GM19035 (cell line): ENCODE measurements at regions not wholly inside any gene's neighbourhood (a gene's known extent, or its start where the extent isn't known, plus 50 kb on each side); places are given as distances from the start of the nearest gene placed in this dataset.

Source experiments
- ATAC-seq: cut with Tn5 transposase; IDR thresholded peaks from one replicate; pipeline ENCODE4 v1.9.1; 2021; ENCODE audit not compliant: unreplicated experiment

DNA sequence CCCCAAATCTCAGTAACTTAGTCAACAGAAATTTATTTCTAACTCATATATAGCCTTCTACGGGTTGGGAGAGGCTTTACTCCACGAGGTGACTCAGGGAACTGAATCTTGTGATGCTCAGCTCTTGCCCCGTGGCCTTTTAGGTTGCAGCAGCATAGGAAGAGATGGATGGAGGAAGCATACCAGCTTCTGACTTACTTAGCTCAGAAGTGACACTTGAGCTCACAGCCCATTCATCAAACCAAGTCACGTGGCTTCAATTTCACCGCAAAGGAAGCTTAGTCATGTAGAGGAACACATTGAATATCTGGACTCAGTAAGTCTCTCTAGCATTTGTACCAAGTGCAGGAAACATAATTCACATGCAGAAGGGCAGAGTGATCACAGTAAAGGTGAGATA, 124.1 kb upstream of the KCNN2 start:
- no peak for ATAC-seq

DNA sequence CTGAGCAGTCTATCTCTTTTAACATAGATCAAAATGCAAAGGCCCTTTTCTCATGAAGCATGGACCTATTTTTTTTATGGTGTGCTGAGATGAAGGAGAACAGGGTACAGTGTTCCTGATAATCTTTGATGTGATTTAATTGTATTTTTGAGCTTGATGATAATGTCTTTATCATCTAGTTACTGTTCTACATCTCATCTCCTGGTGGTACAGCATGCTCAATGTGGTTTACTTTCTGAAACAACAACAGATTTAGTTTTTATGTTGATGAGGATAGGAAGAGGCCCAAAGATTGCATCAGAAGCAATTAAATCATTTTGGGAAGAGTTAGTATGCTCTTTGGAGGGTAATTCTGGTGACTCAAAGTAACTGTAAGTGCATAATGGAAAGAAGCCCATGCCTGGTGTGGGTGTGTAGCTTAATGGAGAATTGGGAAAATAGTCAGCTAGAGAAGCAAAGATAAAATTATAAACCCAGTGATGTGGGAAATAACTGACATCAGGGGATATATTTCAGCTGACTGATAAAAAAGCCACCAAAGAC, 123.0 kb upstream of the KCNN2 start:
- no peak for ATAC-seq

DNA sequence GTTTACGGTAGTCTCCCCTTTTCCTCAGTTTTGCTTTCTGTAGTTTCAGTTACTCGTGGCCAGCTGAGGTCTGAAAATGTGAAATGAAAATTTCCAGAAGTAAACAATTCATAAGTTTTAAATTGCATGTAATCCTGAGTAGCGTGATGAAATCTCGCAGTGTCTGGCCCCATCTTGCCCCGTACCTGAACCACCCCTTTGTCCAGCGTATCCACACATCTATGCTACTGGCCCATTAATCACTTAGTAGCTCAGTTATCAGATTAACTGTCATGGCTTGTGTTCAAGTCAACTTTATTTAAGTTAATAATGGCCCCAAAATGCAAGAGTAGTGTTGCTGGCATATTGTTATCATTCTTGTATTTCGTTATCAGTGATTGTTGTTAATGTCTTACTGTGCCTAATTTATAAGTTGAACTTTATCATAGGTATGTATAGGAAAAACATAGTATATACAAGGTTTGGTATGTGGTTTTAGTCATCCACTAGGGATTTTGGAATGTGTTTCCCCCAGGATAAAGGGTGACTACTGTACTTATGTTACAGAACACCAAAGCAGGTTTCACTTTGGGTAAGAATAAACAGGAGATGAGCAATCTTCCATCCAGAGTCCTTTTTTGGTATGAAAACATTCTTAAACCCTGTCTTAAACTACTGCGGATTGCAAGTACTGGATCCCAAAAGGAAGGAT, 118.4 kb upstream of the KCNN2 start:
- ATAC-seq = no peak

DNA sequence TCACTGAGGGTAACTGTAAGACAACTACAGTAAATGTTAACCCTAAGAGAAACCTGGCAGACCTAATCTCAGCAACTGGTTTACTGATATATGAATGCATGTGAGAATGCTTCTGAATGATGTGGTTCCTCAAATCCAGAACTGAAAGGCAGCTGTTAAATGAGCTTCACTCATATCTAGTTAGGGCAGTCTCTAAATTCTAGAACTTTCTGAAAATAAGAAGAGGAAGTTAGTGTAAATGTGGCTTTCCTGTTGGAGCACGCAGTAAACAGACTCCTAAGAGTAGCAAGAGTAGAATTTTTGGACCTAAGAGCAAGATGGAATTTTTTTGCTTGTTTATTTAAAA, 117.9 kb upstream of the KCNN2 start:
- ATAC-seq = no peak

DNA sequence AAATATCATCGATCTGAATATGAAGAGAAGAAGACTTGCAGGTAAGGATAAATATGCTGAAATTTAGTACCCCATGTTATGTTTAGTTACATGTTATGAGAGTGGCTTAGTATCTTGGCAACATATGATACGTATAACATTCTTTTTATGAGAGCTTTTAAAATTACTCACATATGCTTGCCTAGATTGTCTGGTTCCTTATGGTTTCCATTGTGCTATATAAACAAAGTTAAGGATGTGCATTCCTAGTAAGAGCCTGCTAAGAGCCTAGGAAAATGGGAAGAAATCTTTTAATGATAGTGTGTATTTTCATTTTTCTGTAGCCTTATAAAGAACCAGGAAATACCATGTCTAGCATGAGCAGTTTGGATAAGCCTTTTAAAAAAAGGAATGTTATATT, 112.0 kb upstream of the KCNN2 start:
- no peak for ATAC-seq

DNA sequence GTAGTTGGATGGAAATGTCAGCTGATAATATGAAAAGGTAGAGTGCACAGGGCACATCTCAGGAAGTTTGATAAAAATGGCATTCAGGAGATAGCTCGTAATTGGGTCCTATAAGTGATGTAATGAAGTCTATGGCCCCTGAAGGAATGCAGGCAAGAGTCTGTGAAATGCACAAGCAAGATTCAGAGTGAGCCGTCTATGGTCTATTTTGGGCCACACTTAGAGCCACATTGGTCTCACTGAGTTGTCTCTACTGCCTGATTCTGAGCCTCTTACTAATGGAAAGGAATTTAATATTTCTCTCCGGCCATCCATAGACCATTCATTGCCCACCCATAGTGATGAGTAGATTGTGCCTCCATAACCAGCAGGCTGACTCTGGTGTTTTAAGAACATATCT, 111.3 kb upstream of the KCNN2 start:
- ATAC-seq = no peak

DNA sequence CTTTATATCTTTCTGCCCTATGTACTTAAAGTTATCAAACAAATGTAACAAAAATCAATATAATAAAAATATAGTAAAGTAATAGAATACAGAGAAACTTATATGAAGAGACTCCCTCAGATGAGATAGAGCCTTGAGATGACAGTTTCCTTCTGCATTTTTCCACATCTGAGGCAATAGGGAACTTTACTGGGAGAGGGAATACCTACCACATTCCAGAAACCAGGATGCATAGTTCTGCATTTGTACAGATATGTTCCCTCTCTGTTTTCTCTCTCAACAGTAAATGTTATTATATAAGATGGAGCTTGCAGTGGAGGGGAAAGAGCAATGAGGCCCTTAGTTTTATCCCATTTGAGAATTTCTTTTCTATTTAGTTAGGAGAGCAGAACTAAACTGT, 109.6 kb upstream of the KCNN2 start:
- ATAC-seq = no peak

DNA sequence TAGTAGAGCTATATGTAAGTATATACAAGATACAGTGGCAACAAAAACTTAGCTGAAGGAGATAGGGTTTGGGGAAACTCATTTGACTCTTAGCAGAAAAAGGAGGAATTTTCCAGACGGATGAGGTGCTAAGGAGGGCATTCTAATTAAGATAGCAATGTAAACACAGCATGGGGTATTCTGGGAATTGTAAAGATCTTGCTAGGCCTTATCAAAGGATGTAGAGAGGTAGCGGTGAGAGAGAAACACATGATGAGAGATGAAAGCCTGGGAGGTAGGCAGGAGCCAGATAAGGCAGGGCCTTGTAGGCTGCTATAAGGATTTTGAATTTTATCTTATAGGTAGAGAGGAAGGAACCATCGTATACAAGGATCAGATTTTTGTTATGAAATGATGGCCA, 106.6 kb upstream of the KCNN2 start:
- ATAC-seq = no peak

DNA sequence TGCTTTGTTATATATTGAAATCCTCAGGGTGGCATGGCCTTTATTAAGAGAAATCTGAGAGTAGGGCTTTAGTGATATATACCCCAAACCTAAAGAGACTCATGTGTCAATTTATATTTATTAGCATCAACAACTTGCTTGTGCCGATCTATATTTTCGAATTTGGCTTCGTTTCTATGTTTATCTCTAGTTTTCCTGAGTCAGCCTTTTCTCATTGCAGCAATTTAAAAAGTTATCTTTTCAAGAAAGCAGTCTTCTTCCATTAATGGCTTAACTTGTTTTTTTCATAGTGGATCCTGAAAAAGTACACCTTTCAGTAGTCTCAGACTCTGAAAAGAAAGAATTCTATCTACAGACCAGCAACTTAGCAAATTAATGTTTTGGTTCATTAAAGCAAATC, 99.9 kb upstream of the KCNN2 start:
- no peak for ATAC-seq

DNA sequence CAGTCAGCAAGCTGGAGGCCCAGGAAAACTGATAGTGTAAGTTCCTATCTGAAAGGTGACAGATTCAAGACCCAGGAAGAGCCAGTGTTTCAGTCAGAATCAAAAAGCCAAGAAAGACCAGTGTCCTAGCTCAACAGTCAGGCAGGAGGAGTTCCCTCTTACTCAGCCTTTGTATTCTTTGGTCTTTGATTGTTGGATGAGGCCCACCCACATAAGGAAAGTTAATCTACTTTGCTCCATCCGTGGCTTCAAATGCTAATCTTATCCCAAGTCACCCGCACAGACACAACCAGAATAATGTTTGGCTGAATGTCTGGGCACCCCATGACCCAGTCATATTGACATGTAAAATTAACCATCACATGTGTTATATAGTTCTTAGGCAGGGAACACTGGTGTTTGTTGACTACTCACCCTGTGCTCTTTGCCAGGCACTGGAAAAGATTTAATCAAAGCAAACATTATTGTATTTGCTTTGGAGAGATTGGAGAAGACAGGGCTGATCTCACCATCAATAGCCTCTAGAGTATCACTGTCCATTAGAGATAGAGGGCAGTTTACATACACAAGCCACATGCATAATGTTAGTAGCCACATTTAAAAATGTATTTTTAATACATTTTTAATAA, 96.3 kb upstream of the KCNN2 start:
- no peak for ATAC-seq

DNA sequence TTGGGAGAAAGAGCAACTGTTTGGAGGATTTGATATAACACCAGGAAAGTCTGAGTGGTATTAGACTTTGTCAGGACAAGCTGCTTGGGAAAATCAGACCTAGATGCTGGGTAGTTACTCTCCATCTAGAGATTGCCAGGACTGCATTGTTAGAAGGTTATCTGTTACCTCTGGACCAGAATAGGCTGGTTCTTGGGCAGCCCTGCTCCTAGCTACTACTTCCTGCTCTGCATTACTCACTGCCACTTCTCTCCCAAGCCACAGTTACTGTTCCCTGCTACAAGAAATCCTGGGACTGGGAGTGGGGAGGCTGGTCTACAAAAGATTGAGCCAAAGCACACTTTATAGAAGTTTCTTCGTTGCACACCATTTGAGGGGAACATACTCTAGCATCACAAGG, 95.5 kb upstream of the KCNN2 start:
- ATAC-seq = no peak

DNA sequence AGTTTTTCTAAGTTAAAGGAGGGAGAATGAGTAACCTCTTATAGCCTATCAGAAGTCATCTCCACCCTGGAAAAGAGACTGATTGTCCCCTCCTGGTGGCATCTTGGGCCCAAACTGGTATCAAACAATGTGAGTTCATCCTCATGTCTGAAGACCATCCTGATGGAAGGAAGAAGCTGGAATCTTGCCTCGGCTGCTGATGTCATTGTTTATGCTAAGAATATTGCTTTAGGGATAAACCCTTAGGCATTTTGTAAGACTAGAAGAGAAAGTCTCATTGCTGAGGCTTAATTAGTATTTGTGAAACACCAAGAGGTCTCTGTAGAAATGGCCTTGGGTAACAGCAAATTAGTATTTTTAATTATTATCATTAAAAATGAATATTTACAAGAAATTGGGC, 65.7 kb upstream of the KCNN2 start:
- ATAC-seq = no peak

DNA sequence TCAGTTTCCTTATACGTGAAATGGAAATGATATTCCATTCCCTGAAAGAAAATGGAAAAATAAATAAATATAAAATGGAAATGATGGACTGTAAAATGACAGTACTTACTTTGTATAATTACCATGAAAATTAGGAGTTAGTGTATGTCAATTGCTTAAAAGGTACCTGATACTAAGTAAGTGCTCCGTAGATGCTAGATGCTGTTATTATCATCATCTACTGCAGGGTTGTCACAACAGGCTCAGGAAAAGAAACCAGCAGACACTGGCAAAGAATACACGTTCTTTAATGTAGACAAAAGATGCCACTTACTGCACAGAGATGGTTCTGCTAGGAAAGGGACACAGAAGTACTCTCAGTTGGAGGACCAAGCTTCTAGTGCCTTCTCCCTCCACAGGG, 64.0 kb upstream of the KCNN2 start:
- no peak for ATAC-seq

DNA sequence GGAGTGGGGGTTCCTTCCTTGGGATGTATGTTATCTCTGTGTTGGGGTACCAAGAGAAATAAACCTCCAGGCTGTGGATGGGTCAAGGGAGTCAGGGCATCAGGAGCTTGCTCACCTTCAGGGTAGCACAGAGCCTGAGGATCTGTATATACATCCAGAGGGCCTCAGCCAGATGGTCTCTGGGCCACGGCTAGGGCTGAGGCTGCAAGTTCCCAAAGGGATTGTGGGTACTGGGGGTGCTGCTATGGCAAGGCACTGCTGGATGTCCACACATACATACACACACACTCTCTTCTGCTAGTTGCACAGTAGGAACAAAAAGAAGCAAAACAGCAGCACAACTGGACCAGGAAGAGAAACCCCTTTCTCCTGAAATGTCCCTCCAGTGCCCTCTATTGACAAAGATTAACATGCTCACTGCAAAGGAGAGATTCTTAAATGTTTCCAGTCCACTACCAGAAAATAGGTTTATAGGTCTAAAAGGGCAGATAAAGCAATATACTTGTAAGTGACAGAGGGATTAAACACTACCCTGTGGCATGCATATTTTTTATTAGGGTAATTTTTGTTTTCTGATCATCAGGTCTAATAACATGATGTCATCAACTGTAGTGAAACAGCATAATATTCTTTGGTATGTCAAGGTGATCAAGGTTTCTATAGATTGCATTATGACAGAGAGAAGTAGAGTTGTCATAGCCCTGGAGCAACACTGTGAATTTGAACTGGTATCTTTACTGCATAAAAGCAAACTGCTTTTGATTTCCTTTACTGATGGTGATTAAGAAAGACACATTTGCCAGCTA, 56.3 kb upstream of the KCNN2 start:
- ATAC-seq = peak; percentile 75

DNA sequence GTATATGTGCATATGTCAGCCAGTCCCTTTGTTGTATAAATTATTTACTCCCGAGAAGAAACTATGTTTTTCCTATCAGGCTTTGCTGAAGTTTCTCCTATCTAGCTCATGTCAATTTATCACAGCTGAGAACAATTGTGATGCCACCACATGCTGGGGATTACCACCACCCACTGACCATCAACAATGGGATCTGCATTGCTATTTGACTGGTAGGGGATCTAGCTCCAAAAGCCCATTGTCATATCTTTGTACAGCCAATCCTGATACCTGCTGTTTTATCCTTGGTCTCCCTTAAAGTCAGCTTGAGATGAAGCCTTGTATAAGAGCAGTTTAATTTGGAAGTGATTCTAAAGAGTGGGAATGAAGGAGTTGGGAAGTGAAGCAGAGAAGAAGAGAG, 53.9 kb upstream of the KCNN2 start:
- no peak for ATAC-seq

DNA sequence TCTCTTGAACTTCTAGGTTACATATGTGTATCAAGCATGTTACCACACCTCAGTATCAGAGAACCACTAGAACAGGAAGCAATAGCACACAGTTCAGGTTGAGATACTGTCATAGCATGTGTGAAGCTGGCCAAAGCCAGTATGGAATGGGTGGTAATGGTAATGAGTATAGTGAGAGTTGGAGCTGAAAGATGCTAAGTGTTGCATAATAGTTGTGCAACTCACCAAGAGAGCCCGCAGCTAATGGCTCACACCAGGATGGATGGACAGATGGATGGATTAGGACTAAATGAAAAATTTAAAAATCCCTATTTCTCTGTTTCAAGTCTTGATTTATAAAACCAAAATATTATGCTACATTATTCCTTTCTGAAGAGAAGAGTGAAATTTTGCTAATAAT, 53.4 kb upstream of the KCNN2 start:
- no peak for ATAC-seq

DNA sequence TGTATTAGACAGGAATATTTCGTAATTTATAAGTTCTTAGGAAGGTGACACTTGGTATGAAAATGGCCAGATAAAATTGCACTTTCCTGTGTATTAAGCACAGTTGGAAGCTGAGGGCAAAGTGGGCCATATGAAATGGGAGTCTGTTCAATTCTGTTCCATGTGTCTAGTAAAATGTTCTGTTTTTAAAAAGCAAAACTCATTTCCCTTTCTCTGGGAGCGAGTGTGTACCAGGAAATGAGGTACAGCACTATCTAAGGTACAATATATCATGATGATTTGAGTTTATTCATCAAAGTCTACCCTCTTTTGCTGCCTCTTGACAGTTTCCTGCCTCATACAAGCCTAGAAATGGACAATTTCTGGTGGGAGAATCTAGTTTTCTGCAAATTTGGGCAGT, 51.2 kb upstream of the KCNN2 start:
- ATAC-seq = no peak

DNA sequence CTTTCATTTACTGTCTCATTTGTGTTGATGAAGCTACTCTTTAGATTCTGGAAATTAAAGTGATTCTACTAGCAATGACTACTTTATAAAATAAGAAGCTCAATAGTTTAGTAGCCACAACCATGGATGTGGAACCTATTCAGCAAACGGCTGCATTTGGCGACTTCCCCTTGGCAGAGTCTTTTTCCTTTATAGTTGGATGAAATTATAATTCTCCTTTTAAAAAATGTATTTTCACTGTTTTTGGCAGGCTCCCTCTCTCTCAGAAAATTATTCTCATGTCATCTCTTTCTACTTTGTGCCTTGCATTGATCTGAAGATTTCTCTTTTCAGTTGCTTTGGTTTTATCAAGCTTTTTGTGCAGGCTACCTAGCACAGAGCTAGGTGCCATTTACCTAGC, 50.6 kb upstream of the KCNN2 start:
- no peak for ATAC-seq

DNA sequence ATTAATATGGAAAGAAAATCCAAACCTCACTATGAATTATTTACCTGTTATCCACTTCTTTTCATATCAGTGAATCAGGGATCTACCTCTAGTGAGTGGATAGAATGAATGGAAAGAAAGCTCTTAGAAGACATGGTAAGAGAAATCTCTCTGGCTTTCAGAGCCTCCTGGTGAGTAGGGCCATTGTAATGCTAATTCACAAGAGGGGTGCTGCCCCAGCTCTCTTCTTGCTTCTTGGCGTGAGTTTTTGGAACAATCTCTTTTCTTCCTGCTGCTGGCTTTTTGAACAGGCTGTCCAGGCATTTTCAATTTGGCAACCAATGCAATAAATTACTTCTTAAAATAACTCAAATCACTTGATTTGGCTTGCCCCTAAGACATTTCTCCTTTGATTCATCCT, 49.9 kb upstream of the KCNN2 start:
- no peak for ATAC-seq
